H1 (cell line): ENCODE measurements at regions not wholly inside any gene's neighbourhood (a gene's known extent, or its start where the extent isn't known, plus 50 kb on each side); places are given as distances from the start of the nearest gene placed in this dataset.

Experiments used
- CTCF ChIA-PET: fragments of 300-600 bp; sonication (Branson Sonifier 250); formaldehyde crosslinking; loops from one replicate; lab custom pipeline; 2021; ENCODE audit not compliant: partially characterized antibody; lab: Charles Lee
- POLR2A ChIA-PET: fragments of 300-600 bp; sonication (Branson Sonifier 250); formaldehyde crosslinking; loops from one replicate; lab custom pipeline; 2021; ENCODE audit warnings: inconsistent platforms; ENCODE audit not compliant: partially characterized antibody; lab: Charles Lee
- DNase-seq, 2 experiments: peaks; one replicate each; pipeline versions ENCODE4 v3.0.0 to v3.0.0-alpha.2; 2010 to 2022; ENCODE audit warnings: low spot score in 2 of 2, low read depth in 1 of 2, mixed read lengths in 1 of 2
- FAIRE-seq: peaks from 2 replicates; lab custom pipeline; 2011; peaks lifted over from hg19 to GRCh38; lab: Jason Lieb, UNC
- H2AFZ ChIP-seq: 2 replicates; pipeline ENCODE4 v1.8.1; 2012; ENCODE audit warnings: low read length, inconsistent platforms
- H2AK5ac ChIP-seq: 2 replicates; pipeline ENCODE4 v1.6.1; 2013; ENCODE audit warnings: low read depth, low read length
- H2BK120ac ChIP-seq: replicated peaks from 2 replicates; pipeline ENCODE3; 2013; ENCODE audit warnings: low read depth, low read length, inconsistent platforms
- H2BK12ac ChIP-seq: 2 replicates; pipeline ENCODE4 v1.6.1; 2013; ENCODE audit warnings: low read depth, low read length
- H2BK15ac ChIP-seq: 2 replicates; pipeline ENCODE4 v1.6.1; 2013; ENCODE audit warnings: low read length
- H2BK20ac ChIP-seq: 2 replicates; pipeline ENCODE4 v1.6.1; 2013; ENCODE audit warnings: low read length
- H2BK5ac ChIP-seq: 2 replicates; pipeline ENCODE4 v1.6.1; 2013; ENCODE audit warnings: low read depth, low read length
- H3K14ac ChIP-seq: 2 replicates; pipeline ENCODE4 v1.6.1; 2013; ENCODE audit warnings: inconsistent platforms; ENCODE audit not compliant: insufficient read length
- H3K18ac ChIP-seq: 2 replicates; pipeline ENCODE4 v1.6.1; 2013; ENCODE audit warnings: low read length; ENCODE audit errors: extremely low read depth
- H3K23ac ChIP-seq: 2 replicates; pipeline ENCODE4 v1.6.1; 2013; ENCODE audit warnings: inconsistent platforms; ENCODE audit not compliant: insufficient read length
- H3K23me2 ChIP-seq: 2 replicates; pipeline ENCODE4 v1.6.1; 2013; ENCODE audit warnings: low read depth, low read length
- H3K27ac ChIP-seq: 2 replicates; pipeline ENCODE4 v1.6.1; 2011; ENCODE audit warnings: low read depth, low read length, inconsistent platforms
- H3K27me3 ChIP-seq, 4 experiments: replicated peaks in 1 of 4; 1 replicate in 1 of 4; 2 replicates in 3 of 4; pipeline versions ENCODE4 v1.6.1 to v1.8.1; 2011 to 2013; ENCODE audit warnings: low read length in 3 of 4, mild to moderate bottlenecking in 3 of 4, inconsistent platforms in 2 of 4, mixed read lengths in 2 of 4, moderate library complexity in 1 of 4; ENCODE audit not compliant: control insufficient read depth in 3 of 4, insufficient read depth in 3 of 4; ENCODE audit errors: extremely low read depth in 1 of 4
- H3K36me3 ChIP-seq, 4 experiments: 2 replicates each; pipeline versions ENCODE4 v1.6.1 to v1.8.1; 2011 to 2013; ENCODE audit warnings: mild to moderate bottlenecking in 4 of 4, low read length in 3 of 4, moderate library complexity in 2 of 4, control low read depth in 1 of 4, inconsistent platforms in 1 of 4; ENCODE audit not compliant: insufficient read depth in 4 of 4, control insufficient read depth in 2 of 4
- H3K4ac ChIP-seq: replicated peaks from 2 replicates; pipeline ENCODE3; 2013; ENCODE audit warnings: low read length, low read depth, mixed read lengths, inconsistent platforms; ENCODE audit not compliant: insufficient read length
- H3K4me1 ChIP-seq, 4 experiments: replicated peaks in 1 of 4; 1 replicate in 1 of 4; 2 replicates in 3 of 4; pipeline versions ENCODE4 v1.6.1 to v1.8.1; 2011 to 2013; ENCODE audit warnings: low read length in 3 of 4, inconsistent platforms in 2 of 4, mixed read lengths in 1 of 4; ENCODE audit not compliant: insufficient read depth in 4 of 4, control insufficient read depth in 3 of 4
- H3K4me2 ChIP-seq, 2 experiments: 2 replicates each; pipeline versions ENCODE4 v1.6.1 to v1.8.1; 2011 to 2013; ENCODE audit warnings: low read depth in 2 of 2, low read length in 2 of 2, control low read depth in 1 of 2, inconsistent platforms in 1 of 2, mild to moderate bottlenecking in 1 of 2; ENCODE audit not compliant: insufficient read depth in 1 of 2
- H3K4me3 ChIP-seq, 4 experiments: fragments of 200-600, 300-600 bp in 1 of 4; sonication (generic), shearing (Covaris generic), sonication (Bioruptor Twin) in 1 of 4; 2 replicates each; pipeline versions ENCODE4 v1.5.1 to v1.8.1; 2011 to 2016; ENCODE audit warnings: low read length in 4 of 4, low read depth in 3 of 4, control low read depth in 2 of 4, inconsistent platforms in 2 of 4, mild to moderate bottlenecking in 2 of 4, mixed read lengths in 1 of 4, moderate library complexity in 1 of 4; ENCODE audit not compliant: insufficient read depth in 2 of 4; ENCODE audit errors: extremely low read depth in 1 of 4
- H3K56ac ChIP-seq: replicated peaks from 2 replicates; pipeline ENCODE3; 2013; ENCODE audit warnings: low read depth, mild to moderate bottlenecking, mixed read lengths, low read length, inconsistent platforms; ENCODE audit not compliant: insufficient read length
- H3K79me1 ChIP-seq: 2 replicates; pipeline ENCODE4 v1.6.1; 2013; ENCODE audit warnings: low read depth, low read length, control low read depth
- H3K79me2 ChIP-seq, 2 experiments: 2 replicates each; pipeline versions ENCODE4 v1.6.1 to v1.8.1; 2012 to 2013; ENCODE audit warnings: low read length in 2 of 2, mild to moderate bottlenecking in 2 of 2, inconsistent platforms in 1 of 2; ENCODE audit not compliant: insufficient read depth in 2 of 2, control insufficient read depth in 1 of 2
- H3K9ac ChIP-seq, 4 experiments: replicated peaks in 1 of 4; 1 replicate in 1 of 4; 2 replicates in 3 of 4; pipeline versions ENCODE4 v1.6.1 to v1.8.1; 2011 to 2013; ENCODE audit warnings: low read depth in 3 of 4, low read length in 3 of 4, control low read depth in 2 of 4, mild to moderate bottlenecking in 2 of 4, moderate library complexity in 2 of 4, inconsistent platforms in 1 of 4; ENCODE audit errors: extremely low read depth in 1 of 4
- H3K9me3 ChIP-seq, 2 experiments: 2 replicates each; pipeline versions ENCODE4 v1.6.1 to v1.8.1; 2012 to 2013; ENCODE audit warnings: mild to moderate bottlenecking in 2 of 2, moderate library complexity in 2 of 2, control low read depth in 1 of 2, inconsistent platforms in 1 of 2, low read depth in 1 of 2, low read length in 1 of 2, mixed read lengths in 1 of 2; ENCODE audit not compliant: insufficient read depth in 2 of 2
- H4K20me1 ChIP-seq, 2 experiments: replicated peaks in 1 of 2; 2 replicates each; pipeline versions ENCODE3 to v1.8.1; 2011 to 2013; ENCODE audit warnings: inconsistent platforms in 2 of 2, low read length in 2 of 2, mild to moderate bottlenecking in 1 of 2; ENCODE audit not compliant: insufficient read depth in 2 of 2, control insufficient read depth in 1 of 2
- H4K5ac ChIP-seq: 2 replicates; pipeline ENCODE4 v1.6.1; 2013; ENCODE audit warnings: low read length, low read depth, mixed read lengths, inconsistent platforms; ENCODE audit not compliant: insufficient read length
- H4K8ac ChIP-seq: 2 replicates; pipeline ENCODE4 v1.8.0; 2013; ENCODE audit warnings: mild to moderate bottlenecking, moderate library complexity, low read length, inconsistent platforms; ENCODE audit not compliant: insufficient read depth; ENCODE audit errors: extremely low read depth
- H4K91ac ChIP-seq: replicated peaks from 2 replicates; pipeline ENCODE3; 2013; ENCODE audit warnings: low read length, mixed read lengths, inconsistent platforms; ENCODE audit not compliant: insufficient read length
- RAD21 ChIP-seq, 2 experiments: IDR thresholded peaks in 1 of 2; conservative IDR thresholded peaks in 1 of 2; 2 replicates each; pipeline ENCODE4 v1.6.1; 2011; ENCODE audit warnings: low read depth in 2 of 2, low read length in 2 of 2, improper control_type of control experiment in 1 of 2, inconsistent platforms in 1 of 2, mild to moderate bottlenecking in 1 of 2, moderate library complexity in 1 of 2
- WGBS, 2 experiments: shearing (Covaris generic) in 1 of 2; methylation state at CpG; one replicate each; pipeline versions ENCODE4 v1.1.6 to v1.1.7; 2013 to 2015; ENCODE audit warnings: low lambda C conversion rate in 2 of 2, mixed read lengths in 2 of 2, inconsistent platforms in 1 of 2, low coverage in 1 of 2, missing lambda C conversion rate in 1 of 2; ENCODE audit not compliant: insufficient replicate concordance in 2 of 2, insufficient coverage in 1 of 2, insufficient read length in 1 of 2; ENCODE audit errors: extremely low coverage in 1 of 2, missing lambda C conversion rate in 1 of 2; 5-methylcytosine and 5-hydroxymethylcytosine counted together
- TF ChIP-seq, protein P1 (sequence below): IDR thresholded peaks from 2 replicates; pipeline ENCODE4 v1.6.1; 2011; ENCODE audit warnings: low read length, improper control_type of control experiment

GRCh38 chrX:36568946-36569345 lies 439.2 kb upstream of the FAM47C start:
- Histone ChIP-seq H2BK120ac (no peak overlapping the region), H3K9me3 (no peaks in the 10 kb centered on the region), H3K36me3 (no peaks in the 10 kb centered on the region), H3K14ac (no peak overlapping the region), H3K23me2 (no peaks in the 10 kb centered on the region), H4K20me1 (no peaks in the 10 kb centered on the region), H3K9ac (no peak overlapping the region), H3K4me3 (no peak overlapping the region), H3K4me2 (no peak overlapping the region), H2BK12ac (no peak overlapping the region), H3K79me1 (no peaks in the 10 kb centered on the region), H3K23ac (no peak overlapping the region), H3K27me3 (no peaks in the 10 kb centered on the region), H3K4me1 (no peaks in the 10 kb centered on the region), H4K5ac (no peak overlapping the region), H4K91ac (no peak overlapping the region), H3K4ac (no peak overlapping the region), H2AK5ac (no peak overlapping the region), H3K56ac (no peak overlapping the region), H2BK5ac (no peak overlapping the region), H3K79me2 (no peaks in the 10 kb centered on the region), H2AFZ (no peak overlapping the region), H3K27ac (no peak overlapping the region), H2BK15ac (no peak overlapping the region), H4K8ac (no peak overlapping the region), H2BK20ac (no peak overlapping the region), H3K18ac (no peak overlapping the region)
- CTCF ChIA-PET: no interaction called here
- FAIRE-seq (no peak), DNase-seq (no peak)
- POLR2A ChIA-PET: no interaction called here
- TF ChIP-seq, protein P1, sequence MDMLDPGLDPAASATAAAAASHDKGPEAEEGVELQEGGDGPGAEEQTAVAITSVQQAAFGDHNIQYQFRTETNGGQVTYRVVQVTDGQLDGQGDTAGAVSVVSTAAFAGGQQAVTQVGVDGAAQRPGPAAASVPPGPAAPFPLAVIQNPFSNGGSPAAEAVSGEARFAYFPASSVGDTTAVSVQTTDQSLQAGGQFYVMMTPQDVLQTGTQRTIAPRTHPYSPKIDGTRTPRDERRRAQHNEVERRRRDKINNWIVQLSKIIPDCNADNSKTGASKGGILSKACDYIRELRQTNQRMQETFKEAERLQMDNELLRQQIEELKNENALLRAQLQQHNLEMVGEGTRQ: no peak
- TF ChIP-seq RAD21 (IDR thresholded peaks at IDR 0.05 in 1 of 2, conservative IDR thresholded peaks at IDR 0.05 in 1 of 2; ENCODE audit: low read depth in 2 of 2, low read length in 2 of 2): peak; percentile 23 to 32
- 83% methylated on average over 1 of the region's 1 CpG; no CpG with 5 or more reads in 1 of the 2 experiments for WGBS, 2 experiments
